ENCODE measurements at regions not wholly inside any gene's neighbourhood (a gene's known extent, or its start where the extent isn't known, plus 50 kb on each side); places are given as distances from the start of the nearest gene placed in this dataset.
A peak's percentile ranks its signal among the peaks of the same experiment; 100 is the strongest.

GRCh38 chr6:43990627-43991619, 136.3 kb downstream of the MRPL14 start (continued):
- peak; percentile 57; the same call in 1 of the 2 replicates for TF ChIP-seq ZNF691 (CRISPR knock-in tag; IDR thresholded peaks at IDR 0.05; ENCODE audit: borderline replicate concordance, low read depth)
- TF ChIP-seq ZSCAN9 (CRISPR knock-in tag; IDR thresholded peaks at IDR 0.05; ENCODE audit: borderline replicate concordance) = peak; percentile 54; the same call in 1 of the 2 replicates
- peak; percentile 63 for TF ChIP-seq MIXL1 (CRISPR knock-in tag; IDR thresholded peaks at IDR 0.05)
- no peak for TF ChIP-seq HNRNPK (IDR thresholded peaks at IDR 0.05; ENCODE audit: low read depth, low read length, poor library complexity, severe bottlenecking)
- peak; percentile 88 for TF ChIP-seq ZNF772 (CRISPR knock-in tag; IDR thresholded peaks at IDR 0.05)
- TF ChIP-seq NPAS2 (CRISPR knock-in tag; IDR thresholded peaks at IDR 0.05; ENCODE audit: borderline replicate concordance) = peak; percentile 91
- no peak for TF ChIP-seq TOE1 (CRISPR knock-in tag; IDR thresholded peaks at IDR 0.05)
- TF ChIP-seq THAP11 (CRISPR knock-in tag; IDR thresholded peaks at IDR 0.05) = peak; percentile 66
- no peak for TF ChIP-seq ZNF841 (CRISPR knock-in tag; IDR thresholded peaks at IDR 0.05; ENCODE audit: borderline replicate concordance)
- TF ChIP-seq, protein P1, sequence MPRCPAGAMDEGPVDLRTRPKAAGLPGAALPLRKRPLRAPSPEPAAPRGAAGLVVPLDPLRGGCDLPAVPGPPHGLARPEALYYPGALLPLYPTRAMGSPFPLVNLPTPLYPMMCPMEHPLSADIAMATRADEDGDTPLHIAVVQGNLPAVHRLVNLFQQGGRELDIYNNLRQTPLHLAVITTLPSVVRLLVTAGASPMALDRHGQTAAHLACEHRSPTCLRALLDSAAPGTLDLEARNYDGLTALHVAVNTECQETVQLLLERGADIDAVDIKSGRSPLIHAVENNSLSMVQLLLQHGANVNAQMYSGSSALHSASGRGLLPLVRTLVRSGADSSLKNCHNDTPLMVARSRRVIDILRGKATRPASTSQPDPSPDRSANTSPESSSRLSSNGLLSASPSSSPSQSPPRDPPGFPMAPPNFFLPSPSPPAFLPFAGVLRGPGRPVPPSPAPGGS (CRISPR knock-in tag; IDR thresholded peaks at IDR 0.05) = peak; percentile 93; the same call in 1 of the 2 replicates
- TF ChIP-seq SP2 (CRISPR knock-in tag; IDR thresholded peaks at IDR 0.05) = peak; percentile 26; the same call in 1 of the 2 replicates
- peak; percentile 98 for TF ChIP-seq TBL1XR1 (IDR thresholded peaks at IDR 0.05; ENCODE audit: borderline replicate concordance, low read length, partially characterized antibody)
- TF ChIP-seq ZNF816 (CRISPR knock-in tag; IDR thresholded peaks at IDR 0.05; ENCODE audit: borderline replicate concordance) = peak; percentile 91; the same call in 1 of the 2 replicates
- peak; percentile 83; the same call in 1 of the 2 replicates for TF ChIP-seq THAP9 (CRISPR knock-in tag; IDR thresholded peaks at IDR 0.05; ENCODE audit: borderline replicate concordance)
- TF ChIP-seq, protein P2, sequence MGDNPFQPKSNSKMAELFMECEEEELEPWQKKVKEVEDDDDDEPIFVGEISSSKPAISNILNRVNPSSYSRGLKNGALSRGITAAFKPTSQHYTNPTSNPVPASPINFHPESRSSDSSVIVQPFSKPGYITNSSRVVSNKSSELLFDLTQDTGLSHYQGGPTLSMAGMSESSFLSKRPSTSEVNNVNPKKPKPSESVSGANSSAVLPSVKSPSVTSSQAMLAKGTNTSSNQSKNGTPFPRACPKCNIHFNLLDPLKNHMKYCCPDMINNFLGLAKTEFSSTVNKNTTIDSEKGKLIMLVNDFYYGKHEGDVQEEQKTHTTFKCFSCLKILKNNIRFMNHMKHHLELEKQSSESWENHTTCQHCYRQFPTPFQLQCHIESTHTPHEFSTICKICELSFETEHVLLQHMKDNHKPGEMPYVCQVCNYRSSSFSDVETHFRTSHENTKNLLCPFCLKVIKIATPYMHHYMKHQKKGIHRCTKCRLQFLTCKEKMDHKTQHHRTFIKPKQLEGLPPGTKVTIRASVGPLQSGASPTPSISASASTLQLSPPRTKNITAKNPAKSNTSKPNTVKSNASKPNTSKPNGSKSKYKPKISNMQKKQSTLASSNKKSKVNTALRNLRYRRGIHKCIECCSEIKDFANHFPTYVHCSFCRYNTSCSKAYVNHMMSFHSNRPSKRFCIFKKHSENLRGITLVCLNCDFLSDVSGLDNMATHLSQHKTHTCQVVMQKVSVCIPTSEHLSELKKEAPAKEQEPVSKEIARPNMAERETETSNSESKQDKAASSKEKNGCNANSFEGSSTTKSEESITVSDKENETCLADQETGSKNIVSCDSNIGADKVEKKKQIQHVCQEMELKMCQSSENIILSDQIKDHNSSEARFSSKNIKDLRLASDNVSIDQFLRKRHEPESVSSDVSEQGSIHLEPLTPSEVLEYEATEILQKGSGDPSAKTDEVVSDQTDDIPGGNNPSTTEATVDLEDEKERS (CRISPR knock-in tag; IDR thresholded peaks at IDR 0.05) = 0 out of 2 replicates have a peak, but pooled peaks have one; percentile 70
- no peak for TF ChIP-seq NRL (CRISPR knock-in tag; IDR thresholded peaks at IDR 0.05; ENCODE audit: borderline replicate concordance)
- no peak for TF ChIP-seq TAF15 (IDR thresholded peaks at IDR 0.05; ENCODE audit: low read depth, low read length, poor library complexity, severe bottlenecking)
- peak; percentile 53 to 72; a peak in 3 of 4 replicates for TF ChIP-seq NR2F1 (CRISPR knock-in tag; IDR thresholded peaks at IDR 0.05)
- peak; percentile 94 for TF ChIP-seq ZFX (CRISPR knock-in tag; IDR thresholded peaks at IDR 0.05; ENCODE audit: low read depth)
